BLaER1 treated with 17β-estradiol and CSF1 and Interleukin-3, amounts not matched to agents 10 nM and 100 nM (cell line): ENCODE measurements at regions not wholly inside any gene's neighbourhood (a gene's known extent, or its start where the extent isn't known, plus 50 kb on each side); places are given as distances from the start of the nearest gene placed in this dataset.

Experiments used
- H3K27ac ChIP-seq, 11 experiments: shearing (Covaris generic); formaldehyde crosslinking; 2 replicates each; pipeline ENCODE4 v1.8.1; 2022
- H3K27me3 ChIP-seq, 11 experiments: shearing (Covaris generic); formaldehyde crosslinking; 2 replicates each; pipeline ENCODE4 v1.8.1; 2022
- H3K36me3 ChIP-seq, 11 experiments: shearing (Covaris generic); formaldehyde crosslinking; 2 replicates each; pipeline ENCODE4 v1.8.1; 2022
- H3K4me1 ChIP-seq, 10 experiments: shearing (Covaris generic); formaldehyde crosslinking; 2 replicates each; pipeline ENCODE4 v1.8.1; 2022
- H3K4me2 ChIP-seq, 11 experiments: shearing (Covaris generic); formaldehyde crosslinking; 2 replicates each; pipeline ENCODE4 v1.8.1; 2022
- H3K4me3 ChIP-seq, 10 experiments: shearing (Covaris generic); formaldehyde crosslinking; 2 replicates each; pipeline ENCODE4 v1.8.1; 2022
- H3K9ac ChIP-seq, 11 experiments: shearing (Covaris generic); formaldehyde crosslinking; 2 replicates each; pipeline ENCODE4 v1.8.1; 2022
- H3K9me3 ChIP-seq, 11 experiments: shearing (Covaris generic); formaldehyde crosslinking; replicated peaks in 1 of 11; 2 replicates each; pipeline ENCODE4 v1.8.1; 2022
- H4K20me1 ChIP-seq, 11 experiments: shearing (Covaris generic); formaldehyde crosslinking; 2 replicates each; pipeline ENCODE4 v1.8.1; 2022
- Cebpa-rat ChIP-seq, 11 experiments: shearing (Covaris generic); IDR thresholded peaks; 2 replicates each; pipeline ENCODE4 v1.8.1; 2022

DNA sequence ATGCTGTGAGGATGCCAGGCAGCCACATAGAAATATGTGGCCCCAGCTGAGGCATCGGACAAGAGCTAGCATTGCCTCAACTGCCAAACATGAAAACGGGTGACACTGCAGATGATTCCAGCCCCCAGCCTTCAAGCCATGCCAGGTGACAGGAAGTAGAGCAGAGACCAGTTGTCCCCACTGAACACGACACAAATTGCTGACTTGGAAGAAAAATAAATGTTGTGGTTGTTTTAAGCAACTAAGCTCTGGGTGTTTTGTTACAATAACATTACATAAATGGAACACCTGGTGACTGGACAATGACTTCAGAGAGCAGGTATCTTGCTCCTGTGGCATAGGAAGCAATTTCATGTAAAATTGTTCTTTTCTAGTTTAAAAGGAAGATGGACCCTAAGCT, 154.2 kb downstream of the KIF4B start:
- no peak for TF ChIP-seq Cebpa-rat (IDR thresholded peaks at IDR 0.05)
- H3K9ac ChIP-seq: no peak overlapping the region
- H3K9me3 ChIP-seq: peaks cover 17 to 35% (median 28%) of the 10 kb centered on the region in 11 experiments; a peak in 20 of 22 replicates
- H3K4me3 ChIP-seq: no peak overlapping the region
- no peaks in the 10 kb centered on the region for H3K36me3 ChIP-seq
- no peaks in the 10 kb centered on the region for H3K4me1 ChIP-seq
- H3K4me2 ChIP-seq: no peak overlapping the region
- no peaks in the 10 kb centered on the region for H3K27me3 ChIP-seq
- no peaks in the 10 kb centered on the region for H4K20me1 ChIP-seq
- no peak overlapping the region for H3K27ac ChIP-seq

DNA sequence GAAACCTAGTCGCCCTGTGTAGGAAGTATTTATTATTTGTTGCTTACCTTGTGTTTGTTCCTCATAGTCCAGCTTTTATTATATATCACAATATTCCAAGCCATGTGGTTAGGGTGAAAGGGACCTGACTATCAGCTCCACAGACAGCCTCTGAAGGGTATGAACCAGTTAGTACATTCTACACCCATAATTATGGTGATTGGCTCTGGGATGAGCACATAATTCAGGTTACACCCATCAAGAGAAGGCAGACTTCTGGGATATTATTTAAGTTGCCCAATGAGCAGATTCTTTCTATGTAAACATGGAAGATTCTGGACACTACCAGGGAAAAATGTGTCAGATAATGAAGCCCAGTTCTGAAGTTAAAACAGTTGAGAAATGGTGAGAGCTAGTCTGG, 168.0 kb downstream of the KIF4B start:
- Histone ChIP-seq H3K9me3 (peaks cover 25 to 53% (median 36%) of the 10 kb centered on the region in 11 experiments; a peak in 21 of 22 replicates), H3K27ac (no peak overlapping the region), H3K9ac (no peak overlapping the region), H3K4me1 (no peaks in the 10 kb centered on the region), H3K36me3 (no peaks in the 10 kb centered on the region), H3K4me2 (no peak overlapping the region), H3K4me3 (no peak overlapping the region), H3K27me3 (no peaks in the 10 kb centered on the region), H4K20me1 (no peaks in the 10 kb centered on the region)
- no peak for TF ChIP-seq Cebpa-rat (IDR thresholded peaks at IDR 0.05)

DNA sequence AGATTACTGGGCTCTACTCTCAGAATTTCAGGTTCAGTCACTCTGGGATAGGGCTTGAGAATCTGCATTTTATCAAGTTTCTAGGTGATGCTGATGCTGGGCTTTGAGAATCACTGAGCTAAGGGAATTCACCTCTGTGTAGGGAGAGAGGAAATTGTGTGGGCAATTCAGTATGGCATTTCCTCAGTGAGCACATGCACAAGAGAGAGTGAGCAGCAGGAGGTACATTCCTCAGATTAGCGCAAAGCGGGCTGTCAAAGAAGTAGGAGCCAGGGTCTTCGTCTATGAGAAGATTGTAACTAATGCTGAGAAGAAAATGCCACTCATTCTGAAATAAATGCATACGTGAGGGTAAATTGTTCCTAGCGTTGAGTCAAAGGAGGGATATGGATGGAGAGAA, 175.9 kb downstream of the KIF4B start:
- Histone ChIP-seq H3K4me2 (no peak overlapping the region), H3K4me1 (peaks cover 0 to 5% (median 0%) of the 10 kb centered on the region in 10 experiments; a peak in 1 of 20 replicates), H3K9ac (no peak overlapping the region), H3K9me3 (peaks cover 10 to 29% (median 24%) of the 10 kb centered on the region in 11 experiments; a peak in 21 of 22 replicates), H3K27me3 (no peaks in the 10 kb centered on the region), H3K36me3 (no peaks in the 10 kb centered on the region), H3K27ac (no peak overlapping the region), H4K20me1 (no peaks in the 10 kb centered on the region), H3K4me3 (no peak overlapping the region)
- TF ChIP-seq Cebpa-rat (IDR thresholded peaks at IDR 0.05): no peak

DNA sequence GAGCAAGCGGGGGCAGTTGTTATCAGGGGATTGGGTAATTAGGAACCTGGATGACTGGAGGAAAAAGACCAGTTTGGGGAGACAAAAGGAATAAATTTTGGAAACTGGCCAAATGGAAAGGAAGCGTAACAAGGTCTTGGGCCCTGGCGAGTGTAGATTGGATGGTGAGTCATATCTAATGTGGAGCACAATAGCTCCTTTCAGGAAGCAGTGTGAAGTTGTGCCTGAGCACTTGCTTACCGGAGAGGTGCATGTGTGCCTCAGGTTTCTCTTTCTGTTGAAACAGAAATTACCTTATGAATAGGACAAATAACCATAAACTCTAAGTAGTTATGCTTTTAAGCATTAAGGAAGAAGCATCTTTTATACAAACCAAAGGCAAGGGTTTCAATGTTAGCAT, 176.4 kb downstream of the KIF4B start:
- H3K4me2 ChIP-seq: no peak overlapping the region
- no peak overlapping the region for H3K4me3 ChIP-seq
- no peak for TF ChIP-seq Cebpa-rat (IDR thresholded peaks at IDR 0.05)
- no peaks in the 10 kb centered on the region for H3K36me3 ChIP-seq
- H3K27me3 ChIP-seq: no peaks in the 10 kb centered on the region
- no peaks in the 10 kb centered on the region for H4K20me1 ChIP-seq
- H3K9ac ChIP-seq: no peak overlapping the region
- H3K27ac ChIP-seq: no peak overlapping the region
- peaks cover 0 to 5% (median 0%) of the 10 kb centered on the region in 10 experiments; a peak in 1 of 20 replicates for H3K4me1 ChIP-seq
- H3K9me3 ChIP-seq: peaks cover 5 to 24% (median 19%) of the 10 kb centered on the region in 11 experiments; a peak in 19 of 22 replicates

DNA sequence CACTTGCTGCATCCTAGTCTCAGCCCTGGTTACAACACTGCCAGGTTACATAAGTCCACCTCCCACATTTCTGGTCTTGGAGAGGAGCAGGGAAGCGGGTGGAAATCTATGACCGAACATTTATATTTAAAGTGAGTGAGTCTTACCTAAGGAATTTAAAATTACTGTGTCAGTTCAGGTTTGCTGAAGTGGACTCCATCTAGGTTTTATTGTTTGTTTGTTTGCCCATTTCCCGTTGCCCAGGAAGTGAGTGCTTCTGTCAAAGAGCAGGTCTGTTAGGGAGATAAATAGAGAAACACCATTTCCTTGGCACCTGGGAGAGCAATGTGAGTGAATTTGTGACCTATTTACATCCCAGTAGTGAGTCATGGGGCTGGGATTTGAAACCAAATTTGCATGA, 179.5 kb downstream of the KIF4B start:
- H3K36me3 ChIP-seq: no peaks in the 10 kb centered on the region
- no peaks in the 10 kb centered on the region for H4K20me1 ChIP-seq
- no peaks in the 10 kb centered on the region for H3K27me3 ChIP-seq
- H3K9ac ChIP-seq: no peak overlapping the region
- H3K4me3 ChIP-seq: no peak overlapping the region
- TF ChIP-seq Cebpa-rat (IDR thresholded peaks at IDR 0.05): no peak
- no peak overlapping the region for H3K4me2 ChIP-seq
- H3K4me1 ChIP-seq: peaks cover 0 to 5% (median 0%) of the 10 kb centered on the region in 10 experiments; a peak in 1 of 20 replicates
- H3K9me3 ChIP-seq: peaks cover 0 to 9% (median 3%) of the 10 kb centered on the region in 11 experiments; a peak in 7 of 22 replicates
- H3K27ac ChIP-seq: no peak overlapping the region

DNA sequence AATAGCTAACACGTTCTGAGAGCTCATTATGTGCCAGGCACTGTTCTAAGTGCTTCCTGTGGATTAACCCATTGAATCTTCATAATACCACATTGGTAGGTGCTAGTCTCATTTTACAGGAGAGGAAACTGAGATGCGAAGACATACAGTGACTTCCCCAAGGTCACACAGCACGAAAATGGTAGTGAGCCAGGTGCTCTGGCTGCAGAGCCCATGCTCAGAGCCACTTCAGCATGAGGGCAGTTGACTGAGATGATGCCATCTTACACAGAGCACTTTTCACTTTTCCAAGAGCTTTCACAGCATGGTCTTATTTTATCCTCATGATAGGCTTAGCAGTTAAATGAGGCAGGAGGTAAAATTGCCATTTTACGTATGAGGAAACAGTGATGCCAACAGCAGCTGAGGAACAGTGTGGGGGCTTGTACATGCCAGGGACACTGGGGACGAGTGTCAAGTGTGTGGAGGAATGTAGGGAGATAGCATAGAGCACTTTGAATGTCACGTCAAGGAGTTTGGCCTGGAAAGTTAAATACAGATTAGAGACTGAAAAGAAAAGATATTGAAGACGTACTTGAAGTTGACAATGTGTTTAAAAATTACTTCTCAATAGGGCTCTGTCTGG, 180.0 kb downstream of the KIF4B start:
- no peaks in the 10 kb centered on the region for H3K27me3 ChIP-seq
- TF ChIP-seq Cebpa-rat (IDR thresholded peaks at IDR 0.05): no peak
- no peak overlapping the region for H3K27ac ChIP-seq
- no peak overlapping the region for H3K4me3 ChIP-seq
- no peak overlapping the region for H3K4me2 ChIP-seq
- peaks cover 0 to 5% (median 0%) of the 10 kb centered on the region in 10 experiments; a peak in 1 of 20 replicates for H3K4me1 ChIP-seq
- H3K9me3 ChIP-seq: peaks cover 0 to 10% (median 2%) of the 10 kb centered on the region in 11 experiments; a peak in 7 of 22 replicates
- no peaks in the 10 kb centered on the region for H3K36me3 ChIP-seq
- H3K9ac ChIP-seq: no peak overlapping the region
- no peaks in the 10 kb centered on the region for H4K20me1 ChIP-seq

DNA sequence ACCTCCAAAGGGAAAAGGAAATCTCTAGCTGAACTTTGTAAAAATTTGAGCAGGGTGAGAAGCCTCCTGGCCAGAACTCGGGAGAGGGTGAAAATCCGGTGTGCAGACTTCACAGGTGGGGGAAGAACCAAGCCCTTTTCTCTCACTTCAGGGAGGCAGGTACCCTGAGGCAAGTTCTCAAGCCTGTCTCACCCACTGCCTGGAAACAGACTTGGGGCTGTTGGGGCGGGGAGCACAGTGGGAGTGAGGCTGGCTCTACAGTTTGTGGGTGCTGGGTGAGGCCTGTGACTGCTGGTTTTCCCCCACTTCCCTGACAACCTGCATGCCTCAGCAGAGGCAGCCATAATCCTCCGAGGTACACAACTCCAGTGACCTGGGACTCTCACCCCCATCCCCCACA, 187.1 kb downstream of the KIF4B start:
- peaks cover 26 to 42% (median 32%) of the 10 kb centered on the region in 11 experiments for H3K9me3 ChIP-seq
- no peak overlapping the region for H3K27ac ChIP-seq

DNA sequence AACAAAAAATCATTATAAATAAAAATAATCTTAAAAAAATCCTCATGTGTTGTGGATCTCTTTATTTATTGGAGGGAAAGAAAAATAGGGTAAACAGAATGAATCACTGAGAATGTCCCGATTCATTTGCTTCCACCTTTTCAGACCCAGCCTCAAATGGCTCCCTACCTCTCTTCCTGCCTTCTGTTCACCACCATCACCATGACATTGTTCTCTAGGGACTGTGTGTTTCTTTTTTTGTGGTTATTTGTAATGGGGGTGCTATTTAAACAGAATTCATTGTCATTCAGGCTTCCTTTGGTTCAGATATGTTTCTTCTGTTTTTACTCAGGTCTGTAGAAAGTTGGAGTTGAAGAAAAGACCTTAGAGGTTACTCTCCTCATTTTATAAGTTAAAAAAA, 198.2 kb downstream of the KIF4B start:
- Histone ChIP-seq H3K9ac (no peak overlapping the region), H4K20me1 (no peaks in the 10 kb centered on the region), H3K9me3 (peaks cover 3 to 19% (median 11%) of the 10 kb centered on the region in 11 experiments), H3K4me3 (no peak overlapping the region), H3K36me3 (no peaks in the 10 kb centered on the region), H3K4me2 (peak overlapping the region in 8 of 11 experiments; percentile 9 to 74 (median 44); a peak in 14 of 22 replicates), H3K4me1 (peaks cover 6 to 45% (median 36%) of the 10 kb centered on the region in 10 experiments; a peak in 17 of 20 replicates), H3K27ac (no peak overlapping the region), H3K27me3 (no peaks in the 10 kb centered on the region)
- TF ChIP-seq Cebpa-rat (IDR thresholded peaks at IDR 0.05): no peak

More for the DNA sequence above, 187.1 kb downstream of the KIF4B start:
- no peaks in the 10 kb centered on the region for H4K20me1 ChIP-seq
- H3K9ac ChIP-seq: no peak overlapping the region
- H3K27me3 ChIP-seq: no peaks in the 10 kb centered on the region
- no peaks in the 10 kb centered on the region for H3K36me3 ChIP-seq
- H3K4me2 ChIP-seq: no peak overlapping the region
- no peak for TF ChIP-seq Cebpa-rat (IDR thresholded peaks at IDR 0.05)
- no peak overlapping the region for H3K4me3 ChIP-seq
- H3K4me1 ChIP-seq: no peaks in the 10 kb centered on the region

DNA sequence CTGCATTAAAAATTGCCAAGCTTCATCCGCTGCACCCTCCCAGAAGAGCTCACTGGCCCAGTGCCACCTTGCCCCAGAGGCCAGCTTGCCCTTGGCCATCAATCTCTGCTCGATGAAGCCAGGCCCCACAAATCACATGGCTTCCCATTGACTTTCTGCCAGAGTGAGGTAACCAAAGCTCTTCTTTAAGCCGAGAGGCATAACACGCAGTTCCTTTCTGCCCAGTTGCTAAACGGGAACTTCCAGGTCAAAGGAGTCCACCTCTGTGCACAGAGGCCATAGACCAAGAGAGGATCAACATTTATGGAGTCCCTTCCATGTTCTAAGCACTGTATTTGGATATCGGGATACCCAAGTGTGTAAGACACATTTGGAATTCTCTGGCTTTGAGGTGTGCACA, 208.8 kb downstream of the KIF4B start:
- H3K36me3 ChIP-seq: no peaks in the 10 kb centered on the region
- H3K9me3 ChIP-seq: 0 out of 22 replicates have a peak, but pooled peaks cover 0 to 3% (median 0%) of the 10 kb centered on the region in 11 experiments
- no peak for TF ChIP-seq Cebpa-rat (IDR thresholded peaks at IDR 0.05)
- no peak overlapping the region for H3K9ac ChIP-seq
- no peak overlapping the region for H3K4me2 ChIP-seq
- no peaks in the 10 kb centered on the region for H4K20me1 ChIP-seq
- no peaks in the 10 kb centered on the region for H3K4me1 ChIP-seq
- no peaks in the 10 kb centered on the region for H3K27me3 ChIP-seq
- no peak overlapping the region for H3K27ac ChIP-seq
- no peak overlapping the region for H3K4me3 ChIP-seq

DNA sequence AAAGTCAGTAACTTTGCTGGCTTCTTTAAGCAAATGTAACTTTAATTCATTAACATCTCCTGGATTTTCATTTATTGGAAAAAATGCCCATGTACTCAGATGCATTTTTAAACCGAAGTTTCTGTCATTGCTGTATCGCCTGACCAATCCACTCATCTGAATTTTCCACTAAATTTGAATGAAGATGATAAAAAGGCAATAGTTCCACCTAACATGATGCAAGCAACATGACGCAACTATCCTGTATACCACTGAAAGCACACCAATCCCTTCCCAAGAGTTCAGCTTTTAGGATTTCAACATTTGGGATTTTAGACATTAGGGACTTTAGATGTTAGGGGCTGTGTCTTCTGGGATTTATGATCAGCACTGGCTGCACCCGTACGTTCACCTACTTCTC, 215.6 kb downstream of the KIF4B start:
- Histone ChIP-seq H3K9ac (no peak overlapping the region), H3K27ac (no peak overlapping the region), H4K20me1 (no peaks in the 10 kb centered on the region), H3K4me3 (no peak overlapping the region), H3K4me2 (no peak overlapping the region), H3K27me3 (no peaks in the 10 kb centered on the region), H3K9me3 (peaks cover 0 to 8% (median 2%) of the 10 kb centered on the region in 11 experiments; a peak in 2 of 22 replicates), H3K36me3 (no peaks in the 10 kb centered on the region), H3K4me1 (no peaks in the 10 kb centered on the region)
- TF ChIP-seq Cebpa-rat (IDR thresholded peaks at IDR 0.05): no peak
